Prostate gland (tissue), 2 donors: ENCODE measurements at regions not wholly inside any gene's neighbourhood (a gene's known extent, or its start where the extent isn't known, plus 50 kb on each side); places are given as distances from the start of the nearest gene placed in this dataset.

Experiments
- DNase-seq: peaks from one replicate; pipeline ENCODE4 v3.0.0-alpha.2; 2019; ENCODE audit warnings: low spot score
- H3K27ac ChIP-seq, 2 donors: fragments of 200-600 bp; sonication (generic); 2 replicates each; pipeline ENCODE4 v1.5.1; 2017 to 2019
- H3K27me3 ChIP-seq: fragments of 200-600 bp; sonication (generic); replicated peaks from 2 replicates; pipeline ENCODE4 v1.5.1; 2019; ENCODE audit not compliant: insufficient read depth
- H3K36me3 ChIP-seq, 2 donors: fragments of 200-600 bp; sonication (generic); 1 replicate in 1 of 2; 2 replicates in 1 of 2; pipeline versions ENCODE4 v1.5.1 to v1.8.1; 2017 to 2019
- H3K4me1 ChIP-seq: fragments of 200-600 bp; sonication (generic); replicated peaks from 2 replicates; pipeline ENCODE4 v1.5.1; 2019
- H3K4me3 ChIP-seq, 2 donors: fragments of 200-600 bp; sonication (generic); 2 replicates each; pipeline ENCODE4 v1.5.1; 2017 to 2019
- H3K9me3 ChIP-seq: fragments of 200-600 bp; sonication (generic); 2 replicates; pipeline ENCODE4 v1.5.1; 2017
- CTCF ChIP-seq, 4 experiments: fragments of 200-600 bp in 2 of 4; fragments of 450-650 bp in 2 of 4; sonication (generic) in 2 of 4; IDR thresholded peaks; 1 replicate in 3 of 4; 2 replicates in 1 of 4; pipeline ENCODE4 v1.5.1; 2016 to 2019; ENCODE audit warnings: antibody characterized with exemption in 4 of 4, mild to moderate bottlenecking in 2 of 4, moderate library complexity in 2 of 4
- POLR2A ChIP-seq: fragments of 450-650 bp; IDR thresholded peaks from one replicate; pipeline ENCODE4 v1.6.1; 2016; ENCODE audit warnings: antibody characterized with exemption, mild to moderate bottlenecking
- POLR2AphosphoS5 ChIP-seq: sonication (generic); formaldehyde crosslinking; IDR thresholded peaks from one replicate; pipeline ENCODE4 v1.6.1; 2017; ENCODE audit warnings: antibody characterized with exemption
- WGBS: methylation state at CpG from one replicate; pipeline ENCODE4 v1.1.5; 2018; 5-methylcytosine and 5-hydroxymethylcytosine counted together
- intact Hi-C: fragments of 100-400 bp; cut with DNase I; formaldehyde crosslinking; loops from one replicate; pipeline ENCODE4 v1.14.2; 2022

- WGBS = 55% methylated on average over 7 of the region's 7 CpGs
- intact Hi-C loops = no loop called here
These were observed 1617.4 kb upstream of the ACVR2A start for GRCh38 chr2:146227152-146228019.

GRCh38 chr2:146226077-146226476 is 1618.8 kb upstream of the ACVR2A start:
- Histone ChIP-seq H3K27me3 (no peaks in the 10 kb centered on the region), H3K4me3 (no peak overlapping the region), H3K4me1 (no peaks in the 10 kb centered on the region), H3K36me3 (no peaks in the 10 kb centered on the region), H3K9me3 (no peaks in the 10 kb centered on the region), H3K27ac (no peak overlapping the region)
- intact Hi-C loops = no loop called here
- no peak for DNase-seq
- 68% methylated on average over 2 of the region's 2 CpGs for WGBS
- TF ChIP-seq CTCF (IDR thresholded peaks at IDR 0.05) = no peak
- no peak for TF ChIP-seq POLR2A
- no peak for TF ChIP-seq POLR2AphosphoS5

More at GRCh38 chr2:146227152-146228019, 1617.4 kb upstream of the ACVR2A start:
- H3K4me1 ChIP-seq = no peaks in the 10 kb centered on the region
- no peaks in the 10 kb centered on the region for H3K36me3 ChIP-seq
- no peaks in the 10 kb centered on the region for H3K27me3 ChIP-seq
- no peaks in the 10 kb centered on the region for H3K9me3 ChIP-seq
- DNase-seq = no peak
- TF ChIP-seq POLR2AphosphoS5 = no peak
- TF ChIP-seq CTCF (IDR thresholded peaks at IDR 0.05) = no peak
- no peak for TF ChIP-seq POLR2A
- H3K4me3 ChIP-seq = no peak overlapping the region
- H3K27ac ChIP-seq = no peak overlapping the region

- Histone ChIP-seq H3K4me3 (no peak overlapping the region), H3K27ac (no peak overlapping the region)
- 87% methylated on average over 2 of the region's 2 CpGs for WGBS
These were observed 1623.0 kb upstream of the ACVR2A start for GRCh38 chr2:146221826-146222225.

GRCh38 chr2:146220957-146221356 is 1623.9 kb upstream of the ACVR2A start:
- no peak for DNase-seq
- TF ChIP-seq POLR2A = no peak
- no peak for TF ChIP-seq POLR2AphosphoS5
- no peak for TF ChIP-seq CTCF (IDR thresholded peaks at IDR 0.05)
- intact Hi-C loops = no loop called here
- Histone ChIP-seq H3K36me3 (no peaks in the 10 kb centered on the region), H3K27ac (no peak overlapping the region), H3K9me3 (no peaks in the 10 kb centered on the region), H3K4me1 (no peaks in the 10 kb centered on the region), H3K4me3 (no peak overlapping the region), H3K27me3 (no peaks in the 10 kb centered on the region)

More at GRCh38 chr2:146221826-146222225, 1623.0 kb upstream of the ACVR2A start:
- DNase-seq = no peak
- Histone ChIP-seq H3K27me3 (no peaks in the 10 kb centered on the region), H3K36me3 (no peaks in the 10 kb centered on the region), H3K4me1 (no peaks in the 10 kb centered on the region), H3K9me3 (no peaks in the 10 kb centered on the region)
- TF ChIP-seq CTCF (IDR thresholded peaks at IDR 0.05) = no peak
- no peak for TF ChIP-seq POLR2AphosphoS5
- TF ChIP-seq POLR2A = no peak
- intact Hi-C loops = no loop called here

- no peak overlapping the region for H3K27ac ChIP-seq
- no peak for DNase-seq
- no peak for TF ChIP-seq POLR2A
- no peak for TF ChIP-seq POLR2AphosphoS5
- no peak for TF ChIP-seq CTCF (IDR thresholded peaks at IDR 0.05)
- H3K4me1 ChIP-seq = no peaks in the 10 kb centered on the region
- H3K9me3 ChIP-seq = no peaks in the 10 kb centered on the region
- 94% methylated on average over 2 of the region's 2 CpGs for WGBS
- no peaks in the 10 kb centered on the region for H3K27me3 ChIP-seq
- no peak overlapping the region for H3K4me3 ChIP-seq
- H3K36me3 ChIP-seq = no peaks in the 10 kb centered on the region
- intact Hi-C loops = no loop called here
These were observed 1630.4 kb upstream of the ACVR2A start for GRCh38 chr2:146214394-146214929.
